ENCODE measurements at regions not wholly inside any gene's neighbourhood (a gene's known extent, or its start where the extent isn't known, plus 50 kb on each side); places are given as distances from the start of the nearest gene placed in this dataset.

DNA sequence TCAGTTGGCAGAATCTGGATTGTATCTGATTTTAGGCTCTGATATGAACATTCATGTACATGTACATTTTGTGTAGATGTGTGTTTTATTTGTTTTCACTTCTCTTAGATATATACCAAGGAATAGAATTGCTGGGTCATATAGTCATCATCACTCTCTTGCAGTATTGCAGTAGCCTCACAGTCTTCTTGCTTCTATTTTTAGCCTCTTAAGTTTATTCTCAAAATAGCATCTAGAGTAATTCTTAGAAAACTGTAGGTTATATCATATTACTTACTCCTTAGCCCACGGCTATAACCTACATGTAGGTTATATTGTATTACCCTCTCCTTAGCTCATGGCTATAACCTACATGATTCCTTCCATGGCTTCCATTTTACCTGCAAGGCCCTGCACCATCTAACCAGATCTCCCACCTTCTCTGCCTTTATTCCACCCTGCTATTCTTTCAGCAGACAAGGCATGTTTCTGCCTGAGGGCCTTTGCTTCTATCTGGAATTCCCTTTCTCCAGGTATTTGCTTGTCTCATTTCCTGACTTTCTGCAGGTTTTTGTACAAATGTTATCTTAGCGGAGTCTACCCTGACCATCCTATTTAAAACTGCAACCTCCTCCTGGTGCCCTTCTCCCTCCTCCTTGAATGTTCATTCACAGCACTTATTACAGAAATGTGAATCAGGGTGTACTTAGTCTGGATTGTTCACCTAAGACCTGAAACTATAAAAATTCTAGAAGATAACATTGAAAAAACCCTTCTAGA is 109.0 kb upstream of the ETV3 start:
- no peak for DNase-seq
- Histone ChIP-seq H3K4me1 (ENCODE audit: low read depth) (no peaks in the 10 kb centered on the region), H3K4me3 (no peak overlapping the region), H3K36me3 (ENCODE audit: low read depth) (no peaks in the 10 kb centered on the region), H3K9me3 (no peaks in the 10 kb centered on the region)
- ATAC-seq: peak; percentile 67
- TF ChIP-seq, protein P1, sequence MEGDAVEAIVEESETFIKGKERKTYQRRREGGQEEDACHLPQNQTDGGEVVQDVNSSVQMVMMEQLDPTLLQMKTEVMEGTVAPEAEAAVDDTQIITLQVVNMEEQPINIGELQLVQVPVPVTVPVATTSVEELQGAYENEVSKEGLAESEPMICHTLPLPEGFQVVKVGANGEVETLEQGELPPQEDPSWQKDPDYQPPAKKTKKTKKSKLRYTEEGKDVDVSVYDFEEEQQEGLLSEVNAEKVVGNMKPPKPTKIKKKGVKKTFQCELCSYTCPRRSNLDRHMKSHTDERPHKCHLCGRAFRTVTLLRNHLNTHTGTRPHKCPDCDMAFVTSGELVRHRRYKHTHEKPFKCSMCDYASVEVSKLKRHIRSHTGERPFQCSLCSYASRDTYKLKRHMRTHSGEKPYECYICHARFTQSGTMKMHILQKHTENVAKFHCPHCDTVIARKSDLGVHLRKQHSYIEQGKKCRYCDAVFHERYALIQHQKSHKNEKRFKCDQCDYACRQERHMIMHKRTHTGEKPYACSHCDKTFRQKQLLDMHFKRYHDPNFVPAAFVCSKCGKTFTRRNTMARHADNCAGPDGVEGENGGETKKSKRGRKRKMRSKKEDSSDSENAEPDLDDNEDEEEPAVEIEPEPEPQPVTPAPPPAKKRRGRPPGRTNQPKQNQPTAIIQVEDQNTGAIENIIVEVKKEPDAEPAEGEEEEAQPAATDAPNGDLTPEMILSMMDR (IDR thresholded peaks at IDR 0.05): no peak
- intact Hi-C loops (cut with DNase I, micrococcal nuclease): no loop called here

DNA sequence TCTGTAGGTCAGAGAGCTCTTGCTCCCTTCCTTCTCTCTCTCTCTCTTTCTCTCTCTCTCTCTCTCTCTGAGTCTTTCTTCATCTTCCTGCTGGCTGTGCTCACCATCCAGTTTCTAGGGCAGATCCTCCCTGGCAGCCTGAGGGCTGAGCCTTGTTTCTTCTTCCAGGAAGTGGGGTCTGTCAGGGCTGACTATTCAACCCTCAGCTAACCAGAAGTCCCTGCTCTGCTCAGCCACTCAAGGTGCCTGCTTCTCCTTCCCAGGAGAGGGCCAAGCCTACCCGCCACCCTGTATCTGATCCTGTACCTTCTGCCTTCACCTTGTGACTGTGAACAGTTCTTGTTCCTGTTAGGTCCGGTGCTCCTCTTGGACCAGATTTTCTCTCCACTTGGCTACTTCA is 107.6 kb upstream of the ETV3 start:
- TF ChIP-seq, protein P1 (IDR thresholded peaks at IDR 0.05): no peak
- H3K4me1 ChIP-seq (ENCODE audit: low read depth): no peaks in the 10 kb centered on the region
- H3K36me3 ChIP-seq (ENCODE audit: low read depth): no peaks in the 10 kb centered on the region
- ATAC-seq: no peak
- intact Hi-C loops (cut with DNase I, micrococcal nuclease): no loop called here
- no peak for DNase-seq
- no peak overlapping the region for H3K4me3 ChIP-seq
- H3K9me3 ChIP-seq: no peaks in the 10 kb centered on the region

DNA sequence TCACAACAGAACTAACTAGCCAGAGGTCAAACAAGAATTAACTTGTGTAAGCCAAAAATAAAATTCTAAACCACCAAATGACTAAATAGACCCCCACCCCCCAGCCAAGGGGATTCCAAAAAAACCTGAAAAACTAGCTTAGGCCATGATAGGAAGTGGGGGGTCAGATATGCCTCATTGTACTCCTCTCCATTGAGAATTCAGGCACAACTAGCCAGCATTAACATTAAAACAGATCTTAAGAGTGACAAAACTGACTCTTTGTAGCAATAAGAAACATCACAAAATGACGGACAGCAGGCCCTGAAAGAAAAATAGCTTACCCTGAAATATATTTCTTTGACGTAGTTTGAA is 103.0 kb upstream of the ETV3 start:
- Histone ChIP-seq H3K4me1 (ENCODE audit: low read depth) (no peaks in the 10 kb centered on the region), H3K36me3 (ENCODE audit: low read depth) (no peaks in the 10 kb centered on the region), H3K9me3 (no peaks in the 10 kb centered on the region), H3K4me3 (no peak overlapping the region)
- intact Hi-C loops (cut with DNase I, micrococcal nuclease): no loop called here
- TF ChIP-seq, protein P1 (IDR thresholded peaks at IDR 0.05): no peak
- ATAC-seq: no peak
- DNase-seq: no peak

DNA sequence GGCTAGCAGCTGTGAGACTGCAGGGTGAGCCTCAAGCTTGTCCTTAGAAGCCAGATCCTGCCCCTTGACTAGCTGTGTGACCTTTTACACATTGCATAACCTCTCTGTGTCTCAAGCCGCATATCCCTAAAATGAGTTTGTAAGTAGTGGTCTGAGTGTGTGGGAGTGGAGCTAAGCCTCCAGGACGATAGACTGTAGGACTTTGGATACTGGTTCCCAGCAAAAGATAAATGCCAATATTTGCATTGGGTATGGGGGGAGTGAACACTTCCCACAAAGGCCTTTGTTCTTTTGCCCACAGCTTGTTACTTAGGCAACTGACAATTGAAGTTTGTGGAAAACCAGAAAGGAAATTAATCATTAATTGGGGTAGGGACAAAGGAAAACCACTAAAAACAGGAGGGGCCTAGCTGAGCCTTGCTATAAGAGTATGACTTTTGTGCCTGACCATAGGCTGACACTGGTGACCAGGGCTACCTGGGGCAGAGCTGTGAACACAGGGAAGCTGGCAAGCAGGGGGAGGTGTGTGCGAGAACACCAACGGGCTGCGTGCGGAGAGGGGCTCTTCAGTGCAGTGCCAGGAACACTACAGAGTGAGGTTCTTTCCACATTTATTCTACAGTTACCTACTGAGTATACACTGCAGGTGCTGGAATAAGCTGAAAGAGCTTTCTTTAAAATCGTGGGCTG is 102.4 kb upstream of the ETV3 start:
- no peaks in the 10 kb centered on the region for H3K9me3 ChIP-seq
- H3K36me3 ChIP-seq (ENCODE audit: low read depth): no peaks in the 10 kb centered on the region
- DNase-seq (peak; percentile 10 to 52 (median 32)), ATAC-seq (peak; percentile 89)
- H3K4me3 ChIP-seq: no peak overlapping the region
- intact Hi-C loops (cut with DNase I, micrococcal nuclease): no loop called here
- no peaks in the 10 kb centered on the region for H3K4me1 ChIP-seq (ENCODE audit: low read depth)
- TF ChIP-seq, protein P1 (IDR thresholded peaks at IDR 0.05): no peak

DNA sequence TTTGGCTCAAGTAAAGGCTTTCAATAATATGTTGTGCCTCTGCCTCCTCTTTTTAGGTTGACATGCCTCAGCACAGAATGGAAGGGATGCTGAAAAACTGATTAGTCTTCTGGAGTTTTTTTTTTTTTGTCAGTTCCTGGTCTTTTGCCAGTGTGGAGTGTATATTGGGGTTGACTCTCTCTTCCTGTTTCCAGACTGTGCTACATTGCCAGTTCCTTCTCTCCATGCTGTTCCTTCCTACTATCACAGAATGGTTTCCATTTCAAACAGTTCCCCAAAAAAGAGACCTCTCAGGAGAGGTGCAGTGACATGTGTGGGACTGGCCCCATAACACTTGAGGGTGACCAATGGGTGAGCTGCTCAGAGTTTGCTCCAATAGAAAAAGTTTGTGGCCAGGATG is 101.7 kb upstream of the ETV3 start:
- Histone ChIP-seq H3K4me1 (ENCODE audit: low read depth) (no peaks in the 10 kb centered on the region), H3K9me3 (no peaks in the 10 kb centered on the region), H3K4me3 (no peak overlapping the region), H3K36me3 (ENCODE audit: low read depth) (no peaks in the 10 kb centered on the region)
- intact Hi-C loops (cut with DNase I, micrococcal nuclease): no loop called here
- no peak for DNase-seq
- ATAC-seq: peak; percentile 43
- TF ChIP-seq, protein P1 (IDR thresholded peaks at IDR 0.05): no peak
